H9 (cell line): ENCODE measurements at regions not wholly inside any gene's neighbourhood (a gene's known extent, or its start where the extent isn't known, plus 50 kb on each side); places are given as distances from the start of the nearest gene placed in this dataset.

Source experiments
- DNase-seq: peaks from one replicate; pipeline ENCODE4 v3.0.0-alpha.2; 2017
- H2AFZ ChIP-seq: one replicate; pipeline ENCODE4 v1.6.1; 2013; ENCODE audit warnings: mild to moderate bottlenecking, low read length, control low read depth, moderate library complexity
- H2AK5ac ChIP-seq: 2 replicates; pipeline ENCODE4 v1.6.1; 2013; ENCODE audit warnings: low read length, control low read depth, mixed read lengths; ENCODE audit not compliant: insufficient read length
- H2BK120ac ChIP-seq: one replicate; pipeline ENCODE4 v1.6.1; 2013; ENCODE audit warnings: low read depth, mild to moderate bottlenecking, low read length, control low read depth, inconsistent platforms; ENCODE audit not compliant: poor library complexity, severe bottlenecking
- H2BK12ac ChIP-seq: 2 replicates; pipeline ENCODE4 v1.6.1; 2013; ENCODE audit warnings: low read length, control low read depth, mixed read lengths, low read depth; ENCODE audit not compliant: insufficient read length
- H2BK15ac ChIP-seq: 2 replicates; pipeline ENCODE4 v1.6.1; 2013; ENCODE audit warnings: low read depth, low read length, control low read depth
- H2BK20ac ChIP-seq: one replicate; pipeline ENCODE4 v1.6.1; 2013; ENCODE audit warnings: low read depth, mild to moderate bottlenecking, low read length, control low read depth, inconsistent platforms; ENCODE audit not compliant: poor library complexity, severe bottlenecking
- H2BK5ac ChIP-seq: 2 replicates; pipeline ENCODE4 v1.6.1; 2013; ENCODE audit warnings: low read length, control low read depth, mixed read lengths; ENCODE audit not compliant: insufficient read length
- H3K14ac ChIP-seq: 2 replicates; pipeline ENCODE4 v1.6.1; 2013; ENCODE audit warnings: low read length, control low read depth; ENCODE audit not compliant: insufficient read depth
- H3K18ac ChIP-seq: 2 replicates; pipeline ENCODE4 v1.6.1; 2013; ENCODE audit warnings: low read depth, mild to moderate bottlenecking, mixed read lengths, low read length, control low read depth; ENCODE audit not compliant: insufficient read length
- H3K23ac ChIP-seq: 2 replicates; pipeline ENCODE4 v1.6.1; 2013; ENCODE audit warnings: low read length, control low read depth, mixed read lengths, low read depth; ENCODE audit not compliant: insufficient read length
- H3K23me2 ChIP-seq: 2 replicates; pipeline ENCODE4 v1.6.1; 2013; ENCODE audit warnings: low read depth, mild to moderate bottlenecking, mixed read lengths, low read length, control low read depth; ENCODE audit not compliant: insufficient read length, poor library complexity, severe bottlenecking
- H3K27ac ChIP-seq: 2 replicates; pipeline ENCODE4 v1.5.1; 2013; ENCODE audit warnings: low read length, control low read depth, mixed read lengths, low read depth; ENCODE audit not compliant: insufficient read length
- H3K27me3 ChIP-seq: 2 replicates; pipeline ENCODE4 v1.6.1; 2013; ENCODE audit warnings: low read length, control low read depth, inconsistent platforms; ENCODE audit not compliant: insufficient read depth
- H3K4ac ChIP-seq: 2 replicates; pipeline ENCODE4 v1.6.1; 2013; ENCODE audit warnings: low read depth, mild to moderate bottlenecking, control low read depth, inconsistent platforms, low read length, moderate library complexity
- H3K4me1 ChIP-seq: 2 replicates; pipeline ENCODE4 v1.6.1; 2013; ENCODE audit warnings: low read length, control low read depth, inconsistent platforms; ENCODE audit not compliant: insufficient read depth
- H3K4me2 ChIP-seq: 2 replicates; pipeline ENCODE4 v1.6.1; 2013; ENCODE audit warnings: low read length, control low read depth, mixed read lengths; ENCODE audit not compliant: insufficient read length, insufficient read depth
- H3K56ac ChIP-seq: 2 replicates; pipeline ENCODE4 v1.6.1; 2013; ENCODE audit warnings: low read depth, mild to moderate bottlenecking, mixed read lengths, low read length, control low read depth; ENCODE audit not compliant: insufficient read length
- H3K79me1 ChIP-seq: 2 replicates; pipeline ENCODE4 v1.6.1; 2013; ENCODE audit warnings: low read depth, mild to moderate bottlenecking, moderate library complexity, low read length, control low read depth, inconsistent platforms; ENCODE audit not compliant: insufficient read depth, poor library complexity, severe bottlenecking
- H3K79me2 ChIP-seq: 2 replicates; pipeline ENCODE4 v1.6.1; 2013; ENCODE audit warnings: low read length, control low read depth, inconsistent platforms; ENCODE audit not compliant: insufficient read depth
- H3K9ac ChIP-seq: 2 replicates; pipeline ENCODE4 v1.6.1; 2013; ENCODE audit warnings: low read length, control low read depth, mixed read lengths; ENCODE audit not compliant: insufficient read length; ENCODE audit errors: extremely low read depth
- H3K9me3 ChIP-seq: one replicate; pipeline ENCODE4 v1.6.1; 2013; ENCODE audit warnings: low read depth, low read length, inconsistent platforms; ENCODE audit not compliant: control insufficient read depth
- H3T11ph ChIP-seq: one replicate; pipeline ENCODE4 v1.6.1; 2013; ENCODE audit warnings: mild to moderate bottlenecking, low read length, control low read depth, inconsistent platforms
- H4K20me1 ChIP-seq: one replicate; pipeline ENCODE4 v1.6.1; 2013; ENCODE audit not compliant: control insufficient read depth, insufficient read length, insufficient read depth
- H4K5ac ChIP-seq: 2 replicates; pipeline ENCODE4 v1.6.1; 2013; ENCODE audit warnings: low read depth, mild to moderate bottlenecking, mixed read lengths, low read length, control low read depth; ENCODE audit not compliant: insufficient read length
- H4K8ac ChIP-seq: replicated peaks from 2 replicates; pipeline ENCODE4 v1.6.1; 2013; ENCODE audit warnings: low read length, control low read depth, mixed read lengths, low read depth; ENCODE audit not compliant: insufficient read length
- H4K91ac ChIP-seq: 2 replicates; pipeline ENCODE4 v1.6.1; 2013; ENCODE audit warnings: low read depth, mild to moderate bottlenecking, moderate library complexity, mixed read lengths, low read length, control low read depth; ENCODE audit not compliant: insufficient read length
- H3K27ac Mint-ChIP-seq, 3 experiments: 2 replicates in 2 of 3; 3 replicates in 1 of 3; pipeline ENCODE4 v1.8.0; 2020 to 2021; ENCODE audit warnings: mixed read lengths in 3 of 3, mild to moderate bottlenecking in 1 of 3, moderate library complexity in 1 of 3
- H3K27me3 Mint-ChIP-seq: 2 replicates; pipeline ENCODE4 v1.8.0; 2021; ENCODE audit warnings: low read depth, mild to moderate bottlenecking, moderate library complexity, mixed read lengths
- H3K36me3 Mint-ChIP-seq, 3 experiments: 2 replicates in 2 of 3; 3 replicates in 1 of 3; pipeline ENCODE4 v1.8.0; 2020 to 2021; ENCODE audit warnings: low read depth in 3 of 3, mixed read lengths in 3 of 3; ENCODE audit not compliant: insufficient read depth in 1 of 3
- H3K4me1 Mint-ChIP-seq, 2 experiments: 2 replicates each; pipeline ENCODE4 v1.8.0; 2020; ENCODE audit warnings: mixed read lengths in 2 of 2
- H3K4me3 Mint-ChIP-seq, 2 experiments: 2 replicates in 1 of 2; 3 replicates in 1 of 2; pipeline ENCODE4 v1.8.0; 2020 to 2021; ENCODE audit warnings: mild to moderate bottlenecking in 2 of 2, mixed read lengths in 2 of 2, moderate library complexity in 1 of 2
- H3K9me3 Mint-ChIP-seq, 2 experiments: 2 replicates in 1 of 2; 3 replicates in 1 of 2; pipeline ENCODE4 v1.8.0; 2020; ENCODE audit warnings: mild to moderate bottlenecking in 2 of 2, mixed read lengths in 2 of 2, moderate library complexity in 1 of 2
- WGBS: extraction: QIAGEN DNeasy Blood & Tissue Kit; methylation state at CpG from one replicate; pipeline ENCODE4 v1.1.7; 2013; ENCODE audit warnings: missing lambda C conversion rate, low lambda C conversion rate, mixed read lengths; ENCODE audit not compliant: insufficient read length; ENCODE audit errors: extremely low coverage; 5-methylcytosine and 5-hydroxymethylcytosine counted together
- TF ChIP-seq, protein P1 (sequence below): fragments of 200-600 bp; sonication (generic); conservative IDR thresholded peaks from 3 replicates; pipeline ENCODE4 v1.8.0; 2021; ENCODE audit warnings: antibody characterized with exemption, mild to moderate bottlenecking

DNA sequence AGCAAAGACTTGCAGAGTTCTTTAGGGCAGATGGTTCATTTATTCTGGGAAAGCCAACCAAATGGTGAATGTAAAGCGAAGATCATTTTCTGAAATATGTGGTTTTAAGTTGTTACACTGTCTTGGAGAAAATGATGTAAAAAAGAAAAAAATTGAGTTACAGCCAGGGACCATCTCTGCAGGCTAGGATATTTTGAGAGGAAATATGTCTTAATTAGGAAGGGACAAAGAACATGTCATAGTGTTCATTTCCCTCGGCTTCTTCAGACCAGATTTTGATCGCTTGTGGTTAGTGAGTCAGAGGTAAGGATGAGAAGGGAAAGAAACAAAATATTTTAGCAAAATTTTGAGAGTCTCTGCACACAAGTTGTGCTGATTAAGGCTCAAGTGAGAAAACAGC lies 59.0 kb upstream of the C1QTNF7 start:
- H4K8ac ChIP-seq, result no peak overlapping the region
- H2BK20ac ChIP-seq, result no peak overlapping the region
- no peak overlapping the region for H3T11ph ChIP-seq
- Mint-ChIP-seq H3K4me1 (peaks cover 4 to 5% of the 10 kb centered on the region in 2 experiments; a peak in 3 of 4 replicates), H3K9me3 (no peaks in the 10 kb centered on the region), H3K36me3 (no peaks in the 10 kb centered on the region), H3K4me3 (no peak overlapping the region), H3K27ac (no peak overlapping the region), H3K27me3 (no peaks in the 10 kb centered on the region)
- H3K9ac ChIP-seq, result no peak overlapping the region
- H3K4me2 ChIP-seq, result no peak overlapping the region
- no peak overlapping the region for H2BK5ac ChIP-seq
- H3K56ac ChIP-seq, result no peak overlapping the region
- H3K23me2 ChIP-seq, result no peaks in the 10 kb centered on the region
- no peak overlapping the region for H3K27ac ChIP-seq
- no peak overlapping the region for H4K5ac ChIP-seq
- no peak overlapping the region for H2BK120ac ChIP-seq
- TF ChIP-seq, protein P1, sequence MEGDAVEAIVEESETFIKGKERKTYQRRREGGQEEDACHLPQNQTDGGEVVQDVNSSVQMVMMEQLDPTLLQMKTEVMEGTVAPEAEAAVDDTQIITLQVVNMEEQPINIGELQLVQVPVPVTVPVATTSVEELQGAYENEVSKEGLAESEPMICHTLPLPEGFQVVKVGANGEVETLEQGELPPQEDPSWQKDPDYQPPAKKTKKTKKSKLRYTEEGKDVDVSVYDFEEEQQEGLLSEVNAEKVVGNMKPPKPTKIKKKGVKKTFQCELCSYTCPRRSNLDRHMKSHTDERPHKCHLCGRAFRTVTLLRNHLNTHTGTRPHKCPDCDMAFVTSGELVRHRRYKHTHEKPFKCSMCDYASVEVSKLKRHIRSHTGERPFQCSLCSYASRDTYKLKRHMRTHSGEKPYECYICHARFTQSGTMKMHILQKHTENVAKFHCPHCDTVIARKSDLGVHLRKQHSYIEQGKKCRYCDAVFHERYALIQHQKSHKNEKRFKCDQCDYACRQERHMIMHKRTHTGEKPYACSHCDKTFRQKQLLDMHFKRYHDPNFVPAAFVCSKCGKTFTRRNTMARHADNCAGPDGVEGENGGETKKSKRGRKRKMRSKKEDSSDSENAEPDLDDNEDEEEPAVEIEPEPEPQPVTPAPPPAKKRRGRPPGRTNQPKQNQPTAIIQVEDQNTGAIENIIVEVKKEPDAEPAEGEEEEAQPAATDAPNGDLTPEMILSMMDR, result no peak
- H3K23ac ChIP-seq, result no peak overlapping the region
- no peak overlapping the region for H3K18ac ChIP-seq
- no peak overlapping the region for H3K14ac ChIP-seq
- no peaks in the 10 kb centered on the region for H3K27me3 ChIP-seq
- no peaks in the 10 kb centered on the region for H4K20me1 ChIP-seq
- H2BK12ac ChIP-seq, result no peak overlapping the region
- no peak overlapping the region for H2BK15ac ChIP-seq
- no peaks in the 10 kb centered on the region for H3K79me2 ChIP-seq
- no peak overlapping the region for H2AFZ ChIP-seq
- no peak overlapping the region for H2AK5ac ChIP-seq
- H4K91ac ChIP-seq, result no peak overlapping the region
- no peaks in the 10 kb centered on the region; the same call in 1 of the 2 replicates for H3K4me1 ChIP-seq
- WGBS, result no CpG with 5 or more reads among the region's 3 CpGs
- no peak for DNase-seq
- H3K9me3 ChIP-seq, result no peaks in the 10 kb centered on the region
- no peaks in the 10 kb centered on the region for H3K79me1 ChIP-seq
- H3K4ac ChIP-seq, result no peak overlapping the region
